NT2/D1 (cell line): ENCODE measurements at regions not wholly inside any gene's neighbourhood (a gene's known extent, or its start where the extent isn't known, plus 50 kb on each side); places are given as distances from the start of the nearest gene placed in this dataset.

Source experiments
- YY1 ChIP-seq: IDR thresholded peaks from 2 replicates; pipeline ENCODE4 v1.6.1; 2011; ENCODE audit not compliant: insufficient read length, insufficient read depth
- ZNF274 ChIP-seq: IDR thresholded peaks from 2 replicates; pipeline ENCODE4 v1.6.1; 2011; ENCODE audit warnings: mild to moderate bottlenecking, low read depth, low read length

- TF ChIP-seq ZNF274 (no peak), YY1 (no peak)
Measured at GRCh38 chrX:116378961-116379360, 57.4 kb upstream of the SLC6A14 start.
